H1 (cell line): ENCODE measurements at regions not wholly inside any gene's neighbourhood (a gene's known extent, or its start where the extent isn't known, plus 50 kb on each side); places are given as distances from the start of the nearest gene placed in this dataset.

Experiments used
- ASH2L ChIP-seq: fragments of 200-600, 300-600 bp; sonication (generic); IDR thresholded peaks from one replicate; pipeline ENCODE4 v1.7.1; 2017; ENCODE audit warnings: low read length
- TF ChIP-seq, protein P1 (sequence below): IDR thresholded peaks from 2 replicates; pipeline ENCODE4 v1.6.1; 2012; ENCODE audit warnings: inconsistent platforms

DNA sequence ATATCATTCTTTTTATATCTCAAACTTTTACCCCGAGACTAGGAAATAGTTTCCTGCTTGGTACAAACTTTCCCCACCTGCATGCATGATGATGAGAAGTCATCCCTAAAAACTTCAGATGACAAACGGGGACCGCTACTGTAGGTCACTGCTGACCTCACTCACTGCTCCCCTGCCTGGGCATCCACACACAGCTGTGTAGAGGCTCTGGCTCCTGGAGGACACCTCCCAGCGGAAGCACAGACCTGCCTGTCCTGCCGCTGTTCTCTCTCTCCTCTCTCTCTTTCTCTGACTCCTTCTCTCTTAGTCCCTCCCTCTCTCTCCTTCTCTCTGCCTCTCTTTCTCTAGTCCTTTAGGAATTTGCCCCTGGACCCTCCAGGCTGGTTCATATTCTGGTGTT lies 202.9 kb upstream of the PITRM1 start (continued):
- TF ChIP-seq, protein P1, sequence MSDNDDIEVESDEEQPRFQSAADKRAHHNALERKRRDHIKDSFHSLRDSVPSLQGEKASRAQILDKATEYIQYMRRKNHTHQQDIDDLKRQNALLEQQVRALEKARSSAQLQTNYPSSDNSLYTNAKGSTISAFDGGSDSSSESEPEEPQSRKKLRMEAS = no peak
- TF ChIP-seq ASH2L = no peak
